Skin of body (tissue), 1 donor: ENCODE measurements at regions not wholly inside any gene's neighbourhood (a gene's known extent, or its start where the extent isn't known, plus 50 kb on each side); places are given as distances from the start of the nearest gene placed in this dataset.

ENCODE experiments used
- DNase-seq: peaks from one replicate; lab custom pipeline; 2025; lab: John Stamatoyannopoulos, UW

DNA sequence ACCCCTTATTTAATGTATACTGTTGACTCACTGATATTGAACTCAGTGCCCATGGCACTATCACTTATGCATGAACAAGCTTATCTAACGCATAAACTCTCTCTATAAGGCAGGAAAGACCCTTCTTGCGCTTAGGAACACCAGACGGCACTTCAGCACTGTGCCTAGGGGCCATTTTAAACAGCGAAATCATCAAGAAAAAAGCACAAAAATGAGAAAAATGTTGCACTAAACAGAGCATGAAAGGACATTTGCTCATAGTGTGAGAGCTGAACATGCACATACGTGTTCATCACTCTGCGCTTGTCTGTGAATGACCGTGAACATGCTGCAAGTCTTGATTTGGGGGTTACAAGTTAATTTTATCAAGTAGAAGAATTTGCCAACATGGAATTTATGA, 109.6 kb downstream of the WDR11 start:
- DNase-seq: no peak

- DNase-seq: no peak
Measured at GRCh38 chr10:120961795-120962755, 110.9 kb downstream of the WDR11 start.

DNA sequence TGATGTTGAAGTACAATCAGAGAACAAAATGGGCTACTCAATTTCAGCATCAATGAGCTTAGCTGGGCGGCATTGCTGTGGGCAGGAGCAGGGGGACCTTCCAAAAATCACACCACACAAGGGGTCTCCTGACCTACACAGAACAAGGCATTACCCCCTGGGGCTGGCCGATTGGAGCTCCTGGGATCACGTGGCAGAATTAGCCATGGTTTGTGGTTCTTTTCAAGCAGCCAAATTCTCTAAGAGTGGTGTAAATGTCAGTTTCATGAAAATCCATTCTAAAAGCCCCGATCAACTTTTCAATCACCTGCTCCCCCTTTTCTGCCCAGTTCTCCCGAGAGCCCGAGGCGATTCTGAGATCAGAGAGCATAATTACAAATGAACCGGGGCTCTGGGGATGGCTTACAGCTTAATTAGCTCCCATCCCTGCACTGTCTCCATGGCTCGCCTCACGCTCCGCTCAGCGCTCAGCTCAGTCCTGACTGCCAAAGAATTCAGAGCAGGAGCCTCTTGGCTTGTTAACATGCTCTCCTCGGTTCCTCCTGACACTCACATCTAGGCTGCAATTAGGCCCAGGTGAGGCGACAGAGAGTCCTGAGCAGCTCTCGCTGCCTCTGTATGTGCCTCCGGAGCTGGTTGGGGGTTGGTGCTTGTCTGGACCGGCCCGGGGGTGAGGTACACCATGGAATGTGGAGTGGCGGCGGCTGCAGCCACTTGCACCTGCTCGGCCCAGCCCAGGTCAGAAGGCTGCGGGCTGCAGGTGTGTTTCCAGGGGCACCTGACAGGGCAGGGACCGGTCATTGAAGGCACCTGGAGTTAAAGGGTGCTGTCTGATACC, 111.8 kb downstream of the WDR11 start:
- no peak for DNase-seq

DNA sequence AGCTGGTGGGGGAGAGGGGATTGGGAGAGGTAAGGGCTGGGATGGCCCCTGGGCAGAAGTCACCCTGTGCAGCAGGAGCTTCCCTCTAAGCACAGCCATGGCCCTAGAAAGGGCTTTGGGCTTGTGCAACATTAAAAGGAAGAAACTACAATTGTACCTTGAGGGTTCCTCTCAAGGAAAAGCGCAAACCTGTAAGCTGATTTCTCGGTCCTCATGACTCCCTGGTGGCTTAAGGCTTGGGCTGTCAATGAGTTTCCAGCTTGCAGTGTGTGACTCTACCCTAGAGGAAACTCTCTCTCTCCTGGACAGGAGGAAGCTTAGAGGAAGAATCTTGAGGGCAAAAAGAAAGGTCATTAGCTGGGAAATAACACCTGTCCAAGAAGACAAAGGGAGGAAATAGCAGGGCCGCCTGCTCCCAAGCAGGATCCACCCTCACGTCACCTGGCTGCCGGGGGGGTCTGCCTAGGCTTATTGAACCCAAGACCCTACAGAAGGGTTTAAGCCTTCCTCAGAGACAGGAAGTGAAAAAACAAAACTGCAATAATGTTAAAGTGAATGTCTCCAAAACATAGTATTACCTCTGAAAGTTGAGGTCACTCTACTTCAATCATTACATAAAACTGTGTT, 112.5 kb downstream of the WDR11 start:
- DNase-seq: no peak

- DNase-seq: no peak
Measured at GRCh38 chr10:120966657-120967045, 115.5 kb downstream of the WDR11 start.

DNA sequence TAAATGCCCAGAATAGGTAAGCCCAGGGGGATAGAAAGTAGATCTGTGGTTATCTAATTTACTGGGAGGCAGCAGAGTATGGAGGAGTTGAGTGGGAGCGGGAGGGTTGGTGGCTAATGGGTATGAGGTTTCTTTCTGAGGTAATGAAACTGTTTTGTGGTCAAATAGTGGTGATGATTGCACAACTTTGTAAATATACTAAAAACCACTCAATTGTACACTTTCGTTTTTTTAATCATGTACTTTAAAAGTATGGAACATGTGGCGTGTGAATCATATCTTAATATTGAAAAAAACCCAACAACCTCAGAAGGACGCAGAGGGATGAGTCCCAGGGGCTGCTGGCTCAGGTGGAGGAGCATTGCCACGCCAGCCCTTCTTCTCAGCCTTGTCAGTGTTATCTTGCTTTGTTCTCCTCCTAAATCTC, 118.1 kb downstream of the WDR11 start:
- DNase-seq: no peak

DNA sequence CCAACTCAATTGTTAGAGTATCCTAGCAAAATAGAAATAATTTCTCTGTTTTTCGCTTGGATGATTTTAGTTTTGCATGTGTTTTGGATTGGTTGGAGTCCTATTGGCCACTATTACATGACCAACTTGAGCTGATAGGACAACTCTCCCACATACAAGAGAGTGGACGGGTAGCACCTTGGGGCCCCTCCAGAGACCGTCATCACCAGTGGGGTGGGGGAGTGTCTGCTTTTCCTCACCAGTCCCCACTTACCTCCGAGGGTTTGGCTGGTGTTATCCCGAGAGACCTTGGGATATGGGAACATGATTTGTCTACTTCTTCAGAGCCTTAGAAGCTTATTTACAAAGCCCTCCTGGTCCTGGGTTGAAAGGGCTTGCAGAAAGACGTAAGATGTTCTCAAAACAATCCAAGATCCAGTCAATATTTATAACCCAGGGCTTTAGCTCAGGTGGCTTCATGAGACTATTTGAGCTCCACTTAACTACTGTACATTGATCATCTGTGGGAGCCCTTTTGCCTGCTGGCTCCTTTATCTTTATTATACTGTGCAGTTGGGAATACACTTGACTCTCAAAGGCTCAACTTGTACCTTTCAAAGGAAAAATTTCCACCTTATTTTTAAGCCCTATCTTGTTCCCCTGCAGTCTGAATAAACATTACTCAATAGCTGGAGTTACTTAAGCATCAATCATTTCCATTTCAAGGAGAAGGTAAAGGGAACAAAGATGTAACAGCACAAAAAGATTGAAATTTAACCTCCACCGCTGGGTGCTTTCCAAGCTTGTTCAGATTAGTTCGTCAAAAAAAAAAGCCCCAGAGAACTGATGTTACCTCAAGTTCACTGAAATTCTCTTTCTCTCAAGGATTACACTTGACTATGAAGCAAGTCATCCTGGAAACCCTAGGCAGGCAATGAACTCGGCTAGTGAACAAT, 119.7 kb downstream of the WDR11 start:
- no peak for DNase-seq

- no peak for DNase-seq
Measured at GRCh38 chr10:120971671-120972070, 120.5 kb downstream of the WDR11 start.

DNA sequence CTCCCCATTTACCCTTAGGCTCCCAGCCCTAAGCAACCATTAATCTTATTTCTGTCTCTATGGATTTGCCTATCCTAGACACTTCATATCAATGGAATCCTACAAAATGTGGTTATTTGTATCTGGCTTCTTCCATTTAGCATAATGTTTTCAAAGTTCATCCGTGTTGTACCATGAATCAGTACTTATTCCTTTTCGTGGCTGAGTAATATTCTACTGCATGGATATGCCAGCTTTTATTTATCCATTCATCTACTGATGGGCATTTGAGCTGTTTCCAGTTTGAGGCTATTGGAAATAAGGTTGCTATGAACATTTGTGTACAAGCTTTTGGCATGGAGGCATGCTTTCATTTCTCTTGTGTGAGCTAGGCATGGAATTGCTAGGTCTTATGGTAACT, 121.1 kb downstream of the WDR11 start:
- no peak for DNase-seq

DNA sequence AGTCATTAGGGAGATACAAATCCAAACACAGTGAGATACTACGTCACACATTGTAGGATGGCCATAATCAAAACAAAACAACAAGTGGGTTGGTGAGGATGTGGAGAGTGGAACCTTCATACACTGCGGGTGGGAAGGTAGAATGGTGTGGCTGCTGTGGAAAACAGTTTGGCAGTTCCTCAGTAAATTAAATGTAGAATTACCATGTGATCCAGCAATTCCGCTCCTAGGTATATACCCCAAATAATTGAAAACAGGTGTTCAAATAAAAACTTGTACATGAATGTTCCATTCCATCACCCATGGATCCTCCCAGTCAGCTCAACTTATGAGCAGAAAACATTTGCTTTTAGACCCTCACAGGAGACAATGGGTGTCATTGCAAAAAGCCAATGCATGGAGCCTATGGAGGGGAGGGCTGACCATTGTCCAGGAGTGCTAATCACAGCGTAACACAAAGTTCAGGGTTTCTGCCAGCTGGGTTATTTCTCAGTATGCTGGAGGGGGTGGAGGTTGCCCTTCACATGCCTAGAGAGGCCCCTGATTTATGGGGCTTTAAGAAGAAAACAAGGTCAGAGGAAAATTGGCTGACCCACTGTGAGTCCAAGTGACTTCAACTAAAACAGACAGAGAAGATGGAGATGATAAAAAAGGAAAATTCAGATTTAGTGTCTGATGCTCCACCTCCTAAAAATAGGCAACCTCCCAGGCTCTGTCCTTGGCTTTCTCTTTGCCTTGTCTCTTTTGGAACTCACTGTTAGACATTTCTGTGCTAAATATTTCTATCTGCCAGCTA, 124.1 kb downstream of the WDR11 start:
- no peak for DNase-seq

DNA sequence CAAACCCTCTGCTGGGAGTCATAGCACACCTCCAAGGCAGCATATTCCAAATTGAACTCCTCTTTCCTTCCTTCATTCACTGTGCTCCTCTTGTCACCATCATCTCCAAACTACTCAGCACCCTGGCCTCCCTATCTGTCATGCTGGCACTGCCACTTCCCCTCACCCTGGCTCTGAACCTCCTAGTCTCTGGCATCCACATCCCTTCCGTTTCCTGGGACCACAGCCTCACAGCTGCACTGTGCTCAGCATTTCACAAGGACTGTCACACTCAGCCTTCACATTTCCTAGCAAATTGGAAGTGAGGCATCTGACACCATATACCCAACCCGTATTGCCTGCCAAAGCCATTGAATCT, 124.7 kb downstream of the WDR11 start:
- no peak for DNase-seq

DNA sequence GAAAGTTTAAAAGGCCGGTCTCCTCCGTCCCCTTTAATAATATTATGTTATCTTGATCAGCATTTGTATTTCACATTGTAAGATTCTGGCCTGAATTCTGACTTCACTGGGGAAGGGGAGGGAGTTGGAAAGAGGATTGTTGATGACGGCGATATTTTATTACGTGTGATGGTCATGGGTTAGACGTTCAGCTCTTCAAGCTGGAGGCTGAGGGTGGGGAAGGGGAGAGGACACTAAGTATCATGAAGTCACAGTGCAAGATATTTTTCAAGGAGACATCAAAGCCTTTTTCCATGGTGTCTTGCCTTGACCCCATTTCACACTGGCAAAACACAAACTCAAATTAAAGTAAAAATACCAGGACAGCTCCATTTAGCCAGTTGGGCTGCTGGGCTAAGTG, 126.7 kb downstream of the WDR11 start:
- no peak for DNase-seq

- DNase-seq: peak; percentile 61
Measured at GRCh38 chr10:120978589-120979252, 127.6 kb downstream of the WDR11 start.

DNA sequence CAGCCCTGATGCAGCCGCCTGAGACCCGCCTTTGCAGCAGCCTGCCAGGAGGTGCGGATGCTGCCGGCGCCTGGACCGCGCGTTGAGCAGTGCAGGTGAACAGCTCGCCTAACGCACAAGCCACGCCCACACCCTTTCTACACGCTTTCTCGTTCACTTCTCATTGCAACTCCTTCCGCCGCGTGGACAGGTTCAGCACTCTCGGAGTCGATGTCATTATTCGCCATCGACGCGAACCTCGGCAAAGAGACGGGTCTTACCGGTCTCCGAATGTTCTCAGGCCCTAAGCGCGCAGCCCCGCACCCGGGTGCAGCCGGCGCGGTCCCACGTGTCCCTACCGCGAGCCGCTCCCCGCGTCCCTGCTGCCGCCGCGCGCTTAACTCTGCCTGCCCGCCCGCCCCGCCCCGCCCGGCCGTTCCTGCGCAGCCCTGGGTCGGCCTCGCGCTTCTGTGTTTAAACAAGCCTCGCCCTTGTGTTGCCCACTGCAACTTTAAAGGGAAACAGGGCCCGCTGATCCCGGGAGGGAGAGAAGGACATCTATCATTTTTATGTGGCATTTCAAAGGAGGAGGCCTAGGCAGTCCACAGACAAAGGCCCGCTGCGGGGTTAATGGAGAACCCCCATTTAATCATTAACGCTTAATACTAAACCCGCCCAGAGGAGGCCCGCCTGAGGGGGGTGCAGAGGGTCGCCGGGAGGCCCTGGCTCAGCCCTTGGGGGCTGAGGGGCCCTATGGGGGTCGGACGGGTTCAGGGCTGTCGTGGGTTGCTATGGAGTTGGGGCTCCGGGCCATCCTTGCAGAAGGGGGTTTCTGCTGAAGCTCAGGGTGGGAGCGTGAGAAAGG, 128.5 kb downstream of the WDR11 start:
- no peak for DNase-seq

DNA sequence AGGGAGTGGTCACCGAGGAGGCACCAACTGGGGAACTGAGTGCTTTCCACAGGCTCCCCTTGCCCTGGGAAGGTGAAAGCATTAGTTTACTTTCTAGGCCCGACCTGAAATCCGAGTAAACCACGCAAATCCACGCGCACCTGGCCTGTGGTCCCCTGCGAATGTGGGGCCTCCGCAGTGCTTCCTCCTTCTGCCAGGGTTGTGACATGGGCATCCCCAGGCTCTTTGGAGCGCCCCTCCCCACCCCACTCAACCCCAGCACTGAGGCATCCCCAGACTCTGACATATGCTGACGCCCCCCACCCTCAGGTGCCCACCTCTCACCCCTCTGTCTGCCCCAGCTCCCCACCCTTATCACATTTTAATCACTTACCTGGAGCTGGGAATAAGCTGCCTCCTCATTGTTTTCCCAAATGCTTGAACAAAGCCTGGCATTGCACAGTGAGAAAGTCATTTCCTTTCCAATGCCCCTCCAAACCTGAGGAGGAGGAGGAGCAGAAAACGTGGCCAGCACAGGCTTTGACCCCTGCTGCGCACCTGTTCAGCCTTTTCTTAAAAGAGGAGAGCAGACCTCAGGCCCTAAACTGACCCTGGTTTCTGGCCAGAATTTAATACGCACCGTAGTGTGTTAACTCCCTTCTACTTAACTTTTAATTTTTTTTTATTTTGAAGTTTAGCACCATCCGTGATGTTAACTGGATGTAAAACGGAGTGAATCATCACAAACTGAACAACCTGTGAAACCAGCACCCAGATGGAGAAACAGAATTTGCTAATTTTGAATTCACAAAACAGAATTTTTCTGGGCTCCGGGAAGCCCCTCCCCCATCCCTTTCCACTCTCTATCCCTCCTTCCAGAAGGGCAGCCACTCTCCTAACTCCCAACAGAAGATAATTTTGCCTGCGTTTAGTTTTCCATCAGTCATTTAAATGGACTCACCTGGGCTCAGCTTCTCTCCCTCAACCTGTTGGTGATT, 129.4 kb downstream of the WDR11 start:
- DNase-seq: no peak

GRCh38 chr10:120981601-120982391, 130.6 kb downstream of the WDR11 start:
- no peak for DNase-seq

DNA sequence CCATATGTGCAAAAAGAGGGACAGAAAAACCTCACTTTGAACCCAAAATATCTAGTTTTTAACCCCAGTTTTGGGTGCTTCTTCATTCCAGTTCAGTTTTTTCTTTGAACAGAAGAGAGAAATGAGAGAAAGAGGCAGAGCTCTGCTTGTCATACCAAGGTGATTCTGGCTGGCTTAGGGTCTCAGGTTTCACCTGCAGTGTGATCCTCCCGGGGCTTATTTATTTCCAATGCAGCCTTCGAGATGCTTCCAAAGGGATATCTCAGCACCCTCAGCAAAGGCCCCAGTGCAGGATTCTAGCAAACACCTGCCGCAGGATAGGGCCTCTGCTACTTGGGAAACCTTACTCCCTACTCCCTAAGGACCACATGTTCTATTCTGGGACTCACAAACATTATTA, 131.3 kb downstream of the WDR11 start:
- no peak for DNase-seq
